ENCODE measurements at regions not wholly inside any gene's neighbourhood (a gene's known extent, or its start where the extent isn't known, plus 50 kb on each side); places are given as distances from the start of the nearest gene placed in this dataset.

GRCh38 chr3:153295901-153296300 lies 133.9 kb downstream of the RAP2B start:
- TF ChIP-seq, protein P1, sequence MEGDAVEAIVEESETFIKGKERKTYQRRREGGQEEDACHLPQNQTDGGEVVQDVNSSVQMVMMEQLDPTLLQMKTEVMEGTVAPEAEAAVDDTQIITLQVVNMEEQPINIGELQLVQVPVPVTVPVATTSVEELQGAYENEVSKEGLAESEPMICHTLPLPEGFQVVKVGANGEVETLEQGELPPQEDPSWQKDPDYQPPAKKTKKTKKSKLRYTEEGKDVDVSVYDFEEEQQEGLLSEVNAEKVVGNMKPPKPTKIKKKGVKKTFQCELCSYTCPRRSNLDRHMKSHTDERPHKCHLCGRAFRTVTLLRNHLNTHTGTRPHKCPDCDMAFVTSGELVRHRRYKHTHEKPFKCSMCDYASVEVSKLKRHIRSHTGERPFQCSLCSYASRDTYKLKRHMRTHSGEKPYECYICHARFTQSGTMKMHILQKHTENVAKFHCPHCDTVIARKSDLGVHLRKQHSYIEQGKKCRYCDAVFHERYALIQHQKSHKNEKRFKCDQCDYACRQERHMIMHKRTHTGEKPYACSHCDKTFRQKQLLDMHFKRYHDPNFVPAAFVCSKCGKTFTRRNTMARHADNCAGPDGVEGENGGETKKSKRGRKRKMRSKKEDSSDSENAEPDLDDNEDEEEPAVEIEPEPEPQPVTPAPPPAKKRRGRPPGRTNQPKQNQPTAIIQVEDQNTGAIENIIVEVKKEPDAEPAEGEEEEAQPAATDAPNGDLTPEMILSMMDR (IDR thresholded peaks at IDR 0.05) = no peak
- no peak for TF ChIP-seq POLR2A (IDR thresholded peaks at IDR 0.05)
- Histone ChIP-seq H3K36me3 (replicated peaks in 1 of 2) (no peaks in the 10 kb centered on the region), H3K4me1 (replicated peaks in 1 of 2) (no peaks in the 10 kb centered on the region), H3K27me3 (no peaks in the 10 kb centered on the region), H3K4me3 (no peak overlapping the region), H3K27ac (no peak overlapping the region), H3K9me3 (replicated peaks in 1 of 3) (peaks cover 0 to 5% (median 0%) of the 10 kb centered on the region in 3 donors)
- DNase-seq = no peak
- intact Hi-C loops (cut with DNase I) = no loop called here

DNA sequence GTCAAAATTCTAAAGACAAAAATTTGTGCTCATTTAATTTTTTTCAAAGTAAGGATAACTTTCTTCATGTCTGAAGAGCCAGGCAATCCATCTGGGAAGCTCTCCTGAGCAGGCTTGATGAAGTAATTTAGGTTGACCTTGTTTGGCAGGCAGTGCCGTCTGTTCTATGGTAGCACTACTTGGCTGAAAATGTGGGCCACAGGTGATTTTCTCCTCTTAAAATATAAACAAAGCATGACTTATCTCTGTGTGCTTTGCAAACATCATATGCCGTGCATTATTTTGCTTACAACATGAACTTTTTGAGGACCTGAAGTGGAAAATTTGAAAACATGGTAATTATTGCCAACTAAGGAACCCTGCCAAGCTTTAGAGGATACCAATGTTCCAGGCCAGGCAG lies 143.2 kb downstream of the RAP2B start:
- WGBS, 4 donors = 51 to 53% (median 52%) methylated on average over 2 of the region's 2 CpGs
- no peak for DNase-seq
- Histone ChIP-seq H3K4me3 (no peak overlapping the region), H3K9me3 (replicated peaks in 1 of 3) (no peaks in the 10 kb centered on the region), H3K36me3 (replicated peaks in 1 of 2) (no peaks in the 10 kb centered on the region), H3K27me3 (no peaks in the 10 kb centered on the region), H3K27ac (no peak overlapping the region), H3K4me1 (replicated peaks in 1 of 2) (no peaks in the 10 kb centered on the region)
- TF ChIP-seq POLR2A (IDR thresholded peaks at IDR 0.05) = no peak
- TF ChIP-seq, protein P1 (IDR thresholded peaks at IDR 0.05) = no peak
- intact Hi-C loops (cut with DNase I) = no loop called here

- WGBS, 4 donors = 61 to 73% (median 64%) methylated on average over 1 of the region's 1 CpG
- H3K9me3 ChIP-seq (replicated peaks in 1 of 3) = no peaks in the 10 kb centered on the region
- TF ChIP-seq POLR2A (IDR thresholded peaks at IDR 0.05) = no peak
- TF ChIP-seq, protein P1 (IDR thresholded peaks at IDR 0.05) = no peak
- DNase-seq = no peak
- H3K36me3 ChIP-seq (replicated peaks in 1 of 2) = no peaks in the 10 kb centered on the region
- H3K4me3 ChIP-seq = no peak overlapping the region
- H3K27ac ChIP-seq = no peak overlapping the region
- intact Hi-C loops (cut with DNase I) = no loop called here
- H3K4me1 ChIP-seq (replicated peaks in 1 of 2) = no peaks in the 10 kb centered on the region
- H3K27me3 ChIP-seq = no peaks in the 10 kb centered on the region
These were observed 149.5 kb downstream of the RAP2B start for GRCh38 chr3:153311541-153311940.

GRCh38 chr3:153313302-153313965 lies 151.4 kb downstream of the RAP2B start:
- intact Hi-C loops (cut with DNase I) = no loop called here
- 49 to 76% (median 57%) methylated on average over 1 of the region's 1 CpG for WGBS, 4 donors

More at GRCh38 chr3:153313302-153313965, 151.4 kb downstream of the RAP2B start:
- Histone ChIP-seq H3K27me3 (no peaks in the 10 kb centered on the region), H3K9me3 (replicated peaks in 1 of 3) (no peaks in the 10 kb centered on the region), H3K4me1 (replicated peaks in 1 of 2) (no peaks in the 10 kb centered on the region), H3K36me3 (replicated peaks in 1 of 2) (no peaks in the 10 kb centered on the region), H3K4me3 (no peak overlapping the region), H3K27ac (no peak overlapping the region)
- no peak for DNase-seq
- TF ChIP-seq POLR2A (IDR thresholded peaks at IDR 0.05) = no peak
- TF ChIP-seq, protein P1 (IDR thresholded peaks at IDR 0.05) = no peak

Data from adrenal gland (tissue), 9 donors.